Parathyroid adenoma (tissue), 2 donors: ENCODE measurements at regions not wholly inside any gene's neighbourhood (a gene's known extent, or its start where the extent isn't known, plus 50 kb on each side); places are given as distances from the start of the nearest gene placed in this dataset.

Experiments used
- H2AFZ ChIP-seq: fragments of 300-600 bp; sonication (generic); one replicate; pipeline ENCODE4 v1.7.0; 2017; ENCODE audit warnings: antibody characterized with exemption, mild to moderate bottlenecking
- H3K27ac ChIP-seq: fragments of 300-600 bp; sonication (generic); one replicate; pipeline ENCODE4 v1.7.0; 2017
- H3K27me3 ChIP-seq: fragments of 300-600 bp; sonication (generic); one replicate; pipeline ENCODE4 v1.7.0; 2017; ENCODE audit warnings: low read length; ENCODE audit not compliant: control insufficient read depth, insufficient read depth
- H3K36me3 ChIP-seq: fragments of 300-600 bp; sonication (generic); one replicate; pipeline ENCODE4 v1.7.0; 2017; ENCODE audit warnings: low read length; ENCODE audit not compliant: control insufficient read depth, insufficient read depth
- H3K4me1 ChIP-seq: fragments of 300-600 bp; sonication (generic); one replicate; pipeline ENCODE4 v1.7.0; 2017; ENCODE audit warnings: control low read depth
- H3K4me2 ChIP-seq: fragments of 300-600 bp; sonication (generic); one replicate; pipeline ENCODE4 v1.7.0; 2017; ENCODE audit warnings: low read length
- H3K4me3 ChIP-seq: fragments of 300-600 bp; sonication (generic); one replicate; pipeline ENCODE4 v1.7.0; 2017; ENCODE audit warnings: low read depth, low read length
- H3K79me2 ChIP-seq: fragments of 300-600 bp; sonication (generic); one replicate; pipeline ENCODE4 v1.7.0; 2017; ENCODE audit warnings: control low read depth
- H3K9ac ChIP-seq: fragments of 300-600 bp; sonication (generic); one replicate; pipeline ENCODE4 v1.7.0; 2017; ENCODE audit warnings: mild to moderate bottlenecking
- H3K9me3 ChIP-seq: fragments of 300-600 bp; sonication (generic); one replicate; pipeline ENCODE4 v1.7.0; 2017; ENCODE audit warnings: low read length; ENCODE audit not compliant: control insufficient read depth
- CTCF ChIP-seq: fragments of 300-600 bp; sonication (generic); IDR thresholded peaks from one replicate; pipeline ENCODE4 v1.7.0; 2017; ENCODE audit warnings: antibody characterized with exemption, mild to moderate bottlenecking
- donor health status: primary hyperparathyroidism.

- Histone ChIP-seq H3K4me2 (no peak overlapping the region), H3K4me1 (no peaks in the 10 kb centered on the region), H3K4me3 (no peak overlapping the region), H3K27me3 (no peaks in the 10 kb centered on the region), H3K27ac (no peak overlapping the region), H2AFZ (no peak overlapping the region), H3K9me3 (no peaks in the 10 kb centered on the region), H3K9ac (no peak overlapping the region), H3K79me2 (no peaks in the 10 kb centered on the region), H3K36me3 (no peaks in the 10 kb centered on the region)
- TF ChIP-seq CTCF, result no peak
These were observed 203.0 kb upstream of the GPR26 start for GRCh38 chr10:123463181-123463580.

- H3K27ac ChIP-seq, result no peak overlapping the region
These were observed 202.5 kb upstream of the GPR26 start for GRCh38 chr10:123463698-123464097.

GRCh38 chr10:123464430-123465323 lies 201.5 kb upstream of the GPR26 start:
- H3K27me3 ChIP-seq, result no peaks in the 10 kb centered on the region

More at GRCh38 chr10:123463698-123464097, 202.5 kb upstream of the GPR26 start:
- Histone ChIP-seq H3K79me2 (no peaks in the 10 kb centered on the region), H3K36me3 (no peaks in the 10 kb centered on the region), H2AFZ (no peak overlapping the region), H3K9me3 (no peaks in the 10 kb centered on the region), H3K9ac (no peak overlapping the region), H3K27me3 (no peaks in the 10 kb centered on the region), H3K4me3 (no peak overlapping the region), H3K4me2 (no peak overlapping the region), H3K4me1 (no peaks in the 10 kb centered on the region)
- TF ChIP-seq CTCF, result no peak

GRCh38 chr10:123470336-123470921 lies 195.7 kb upstream of the GPR26 start:
- H3K27ac ChIP-seq, result no peak overlapping the region
- H3K4me3 ChIP-seq, result no peak overlapping the region
- H3K9ac ChIP-seq, result no peak overlapping the region
- H3K36me3 ChIP-seq, result no peaks in the 10 kb centered on the region
- no peaks in the 10 kb centered on the region for H3K79me2 ChIP-seq
- H3K4me2 ChIP-seq, result no peak overlapping the region
- H3K27me3 ChIP-seq, result no peaks in the 10 kb centered on the region
- no peak for TF ChIP-seq CTCF
- H2AFZ ChIP-seq, result no peak overlapping the region
- H3K4me1 ChIP-seq, result no peaks in the 10 kb centered on the region
- no peaks in the 10 kb centered on the region for H3K9me3 ChIP-seq

More at GRCh38 chr10:123464430-123465323, 201.5 kb upstream of the GPR26 start:
- H3K36me3 ChIP-seq, result no peaks in the 10 kb centered on the region
- H3K9me3 ChIP-seq, result no peaks in the 10 kb centered on the region
- no peak overlapping the region for H2AFZ ChIP-seq
- no peak overlapping the region for H3K4me3 ChIP-seq
- no peak overlapping the region for H3K9ac ChIP-seq
- H3K79me2 ChIP-seq, result no peaks in the 10 kb centered on the region
- TF ChIP-seq CTCF, result no peak
- no peak overlapping the region for H3K4me2 ChIP-seq
- no peaks in the 10 kb centered on the region for H3K4me1 ChIP-seq
- H3K27ac ChIP-seq, result no peak overlapping the region
